DOHH2 (cell line): ENCODE measurements at regions not wholly inside any gene's neighbourhood (a gene's known extent, or its start where the extent isn't known, plus 50 kb on each side); places are given as distances from the start of the nearest gene placed in this dataset.

Experiments used
- H3F3A ChIP-seq: fragments of 200-600 bp; sonication (generic), shearing (Covaris generic); 2 replicates; pipeline ENCODE4 v1.6.0; 2016; ENCODE audit warnings: antibody characterized with exemption, mild to moderate bottlenecking; ENCODE audit not compliant: control insufficient read depth, insufficient read depth
- H3K27ac ChIP-seq: fragments of 200-600 bp; sonication (generic); 2 replicates; pipeline ENCODE4 v1.5.1; 2014; ENCODE audit warnings: low read depth, mild to moderate bottlenecking, low read length, moderate library complexity
- H3K27me3 ChIP-seq: fragments of 200-600 bp; sonication (generic); 2 replicates; pipeline ENCODE4 v1.6.1; 2014; ENCODE audit warnings: mild to moderate bottlenecking, low read length, mixed read lengths; ENCODE audit not compliant: control insufficient read depth
- H3K36me3 ChIP-seq: fragments of 200-600 bp; sonication (generic); 2 replicates; pipeline ENCODE4 v1.6.1; 2014; ENCODE audit warnings: mild to moderate bottlenecking, low read length, moderate library complexity, mixed read lengths; ENCODE audit not compliant: control insufficient read depth
- H3K4me1 ChIP-seq: fragments of 200-600 bp; sonication (generic); 2 replicates; pipeline ENCODE4 v1.6.1; 2014; ENCODE audit warnings: mild to moderate bottlenecking, low read length, mixed read lengths; ENCODE audit not compliant: control insufficient read depth
- H3K4me2 ChIP-seq: fragments of 200-600 bp; sonication (generic); 2 replicates; pipeline ENCODE4 v1.6.0; 2014; ENCODE audit warnings: mild to moderate bottlenecking, low read length, moderate library complexity
- H3K4me3 ChIP-seq: fragments of 200-600 bp; sonication (generic); 2 replicates; pipeline ENCODE4 v1.5.1; 2014; ENCODE audit warnings: mild to moderate bottlenecking, low read length, mixed read lengths
- H3K79me2 ChIP-seq: fragments of 200-600 bp; sonication (generic); 2 replicates; pipeline ENCODE4 v1.6.1; 2014; ENCODE audit warnings: mild to moderate bottlenecking, low read length, mixed read lengths; ENCODE audit not compliant: control insufficient read depth
- H3K9me2 ChIP-seq: fragments of 200-600 bp; sonication (generic); replicated peaks from 2 replicates; pipeline ENCODE4 v1.6.1; 2014; ENCODE audit warnings: mild to moderate bottlenecking, low read length, mixed read lengths; ENCODE audit not compliant: control insufficient read depth
- H3K9me3 ChIP-seq: fragments of 200-600 bp; sonication (generic); 2 replicates; pipeline ENCODE4 v1.6.1; 2014; ENCODE audit warnings: antibody characterized with exemption, low read length, mixed read lengths; ENCODE audit not compliant: control insufficient read depth, insufficient read depth
- H4K20me1 ChIP-seq: fragments of 200-600 bp; sonication (generic); 2 replicates; pipeline ENCODE4 v1.6.0; 2014; ENCODE audit warnings: low read depth, mild to moderate bottlenecking, antibody characterized with exemption, low read length, moderate library complexity; ENCODE audit not compliant: control insufficient read depth, insufficient read depth
- CTCF ChIP-seq: fragments of 200-600 bp; sonication (generic); IDR thresholded peaks from one replicate; pipeline ENCODE4 v1.5.1; 2014; ENCODE audit warnings: antibody characterized with exemption, mild to moderate bottlenecking, low read depth, low read length; ENCODE audit not compliant: poor library complexity, severe bottlenecking
- EZH2phosphoT487 ChIP-seq: fragments of 200-600 bp; sonication (generic); IDR thresholded peaks from 2 replicates; pipeline ENCODE4 v1.6.1; 2017; ENCODE audit warnings: borderline replicate concordance, mild to moderate bottlenecking, antibody characterized with exemption, low read length, moderate library complexity, mixed read lengths

GRCh38 chr3:111412656-111413055, 129.3 kb upstream of the CD96 start:
- Histone ChIP-seq H3K36me3 (no peaks in the 10 kb centered on the region), H4K20me1 (no peaks in the 10 kb centered on the region), H3F3A (no peaks in the 10 kb centered on the region), H3K9me2 (no peaks in the 10 kb centered on the region), H3K27me3 (no peaks in the 10 kb centered on the region), H3K79me2 (no peaks in the 10 kb centered on the region), H3K4me2 (no peak overlapping the region), H3K9me3 (no peaks in the 10 kb centered on the region), H3K4me1 (no peaks in the 10 kb centered on the region), H3K27ac (no peak overlapping the region), H3K4me3 (no peak overlapping the region)
- TF ChIP-seq EZH2phosphoT487 (no peak), CTCF (no peak)

- Histone ChIP-seq H3K27ac (no peak overlapping the region), H3K4me1 (no peaks in the 10 kb centered on the region), H3K9me3 (no peaks in the 10 kb centered on the region), H3K36me3 (no peaks in the 10 kb centered on the region), H4K20me1 (no peaks in the 10 kb centered on the region), H3K79me2 (no peaks in the 10 kb centered on the region), H3K27me3 (no peaks in the 10 kb centered on the region), H3F3A (no peaks in the 10 kb centered on the region), H3K4me2 (no peak overlapping the region), H3K9me2 (no peaks in the 10 kb centered on the region), H3K4me3 (no peak overlapping the region)
- no peak for TF ChIP-seq CTCF
- TF ChIP-seq EZH2phosphoT487 = no peak
These were observed 127.5 kb upstream of the CD96 start for GRCh38 chr3:111414531-111414930.

GRCh38 chr3:111415018-111415417, 127.0 kb upstream of the CD96 start:
- Histone ChIP-seq H3K4me2 (no peak overlapping the region), H3F3A (no peaks in the 10 kb centered on the region), H3K27me3 (no peaks in the 10 kb centered on the region), H3K27ac (no peak overlapping the region), H3K4me3 (no peak overlapping the region), H3K9me3 (no peaks in the 10 kb centered on the region), H3K79me2 (no peaks in the 10 kb centered on the region), H3K36me3 (no peaks in the 10 kb centered on the region), H4K20me1 (no peaks in the 10 kb centered on the region), H3K4me1 (no peaks in the 10 kb centered on the region), H3K9me2 (no peaks in the 10 kb centered on the region)
- no peak for TF ChIP-seq EZH2phosphoT487
- TF ChIP-seq CTCF = no peak

DNA sequence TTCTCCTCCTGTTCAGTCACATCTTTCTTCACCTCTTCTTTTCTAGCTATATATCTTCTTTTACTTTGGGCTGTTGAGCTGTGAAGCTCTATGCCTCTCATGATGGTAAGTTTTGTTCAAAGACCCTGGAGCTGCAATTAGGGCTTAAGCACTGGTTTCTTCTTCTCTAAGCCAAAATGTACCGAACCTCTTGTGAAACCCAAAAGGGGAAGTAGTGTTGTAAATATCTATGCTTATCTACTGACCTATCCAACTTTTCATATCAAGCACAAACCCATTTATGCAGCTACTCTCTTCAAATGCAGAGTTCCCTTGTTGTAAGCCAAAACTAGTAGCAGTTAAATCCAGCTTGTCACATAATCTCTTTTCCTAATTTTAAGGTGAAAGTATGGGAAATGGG, 123.6 kb upstream of the CD96 start:
- Histone ChIP-seq H3F3A (no peaks in the 10 kb centered on the region), H3K27ac (no peak overlapping the region), H4K20me1 (no peaks in the 10 kb centered on the region), H3K4me2 (no peak overlapping the region), H3K9me3 (no peaks in the 10 kb centered on the region), H3K36me3 (no peaks in the 10 kb centered on the region), H3K9me2 (no peaks in the 10 kb centered on the region), H3K79me2 (no peaks in the 10 kb centered on the region), H3K27me3 (no peaks in the 10 kb centered on the region), H3K4me3 (no peak overlapping the region), H3K4me1 (no peaks in the 10 kb centered on the region)
- TF ChIP-seq EZH2phosphoT487 (no peak), CTCF (no peak)
